ENCODE measurements at regions not wholly inside any gene's neighbourhood (a gene's known extent, or its start where the extent isn't known, plus 50 kb on each side); places are given as distances from the start of the nearest gene placed in this dataset.

- H3K9me3 ChIP-seq (ENCODE audit: control insufficient read depth, insufficient read depth, low read length), result peaks cover 1% of the 10 kb centered on the region
- no peak for TF ChIP-seq CTCF (IDR thresholded peaks at IDR 0.05; ENCODE audit: low read depth, low read length)
- H3K27ac ChIP-seq (ENCODE audit: low read depth, low read length), result no peak overlapping the region
- CTCF ChIA-PET, result no interaction called here
- no peak overlapping the region for H3K4me3 ChIP-seq (ENCODE audit: low read depth, low read length)
- H3K27me3 ChIP-seq (ENCODE audit: control insufficient read depth, insufficient read depth, low read length), result no peaks in the 10 kb centered on the region
- no peak for DNase-seq (ENCODE audit: low read depth, low spot score)
- POLR2A ChIA-PET, result no interaction called here
Measured at GRCh38 chr4:189029976-189030504, 890.8 kb downstream of the TRIML1 start.

- no peak for TF ChIP-seq CTCF (IDR thresholded peaks at IDR 0.05; ENCODE audit: low read depth, low read length)
- Histone ChIP-seq H3K4me3 (ENCODE audit: low read depth, low read length) (no peak overlapping the region), H3K27ac (ENCODE audit: low read depth, low read length) (no peak overlapping the region), H3K9me3 (ENCODE audit: control insufficient read depth, insufficient read depth, low read length) (peaks cover 7% of the 10 kb centered on the region), H3K27me3 (ENCODE audit: control insufficient read depth, insufficient read depth, low read length) (no peaks in the 10 kb centered on the region)
- ChIA-PET CTCF (no interaction called here), POLR2A (no interaction called here)
- DNase-seq (ENCODE audit: low read depth, low spot score), result no peak
Measured at GRCh38 chr4:189032606-189033338, 893.5 kb downstream of the TRIML1 start.

- no peaks in the 10 kb centered on the region for H3K27me3 ChIP-seq (ENCODE audit: control insufficient read depth, insufficient read depth, low read length)
- H3K27ac ChIP-seq (ENCODE audit: low read depth, low read length), result no peak overlapping the region
- no peak for TF ChIP-seq CTCF (IDR thresholded peaks at IDR 0.05; ENCODE audit: low read depth, low read length)
- CTCF ChIA-PET, result no interaction called here
- H3K4me3 ChIP-seq (ENCODE audit: low read depth, low read length), result no peak overlapping the region
- H3K9me3 ChIP-seq (ENCODE audit: control insufficient read depth, insufficient read depth, low read length), result peaks cover 9% of the 10 kb centered on the region
- POLR2A ChIA-PET, result no interaction called here
- DNase-seq (ENCODE audit: low read depth, low spot score), result no peak
Measured at GRCh38 chr4:189033801-189034347, 894.6 kb downstream of the TRIML1 start.

- TF ChIP-seq CTCF (IDR thresholded peaks at IDR 0.05; ENCODE audit: low read depth, low read length), result no peak
- DNase-seq (ENCODE audit: low read depth, low spot score), result no peak
- Histone ChIP-seq H3K9me3 (ENCODE audit: control insufficient read depth, insufficient read depth, low read length) (peaks cover 9% of the 10 kb centered on the region), H3K4me3 (ENCODE audit: low read depth, low read length) (no peak overlapping the region), H3K27ac (ENCODE audit: low read depth, low read length) (no peak overlapping the region), H3K27me3 (ENCODE audit: control insufficient read depth, insufficient read depth, low read length) (no peaks in the 10 kb centered on the region)
- POLR2A ChIA-PET, result no interaction called here
- CTCF ChIA-PET, result no interaction called here
Measured at GRCh38 chr4:189035091-189035490, 895.9 kb downstream of the TRIML1 start.

GRCh38 chr4:189035654-189036053 is 896.4 kb downstream of the TRIML1 start:
- POLR2A ChIA-PET, result no interaction called here
- no peak for TF ChIP-seq CTCF (IDR thresholded peaks at IDR 0.05; ENCODE audit: low read depth, low read length)
- H3K9me3 ChIP-seq (ENCODE audit: control insufficient read depth, insufficient read depth, low read length), result peaks cover 9% of the 10 kb centered on the region
- CTCF ChIA-PET, result no interaction called here
- no peak overlapping the region for H3K27ac ChIP-seq (ENCODE audit: low read depth, low read length)
- H3K4me3 ChIP-seq (ENCODE audit: low read depth, low read length), result no peak overlapping the region
- no peaks in the 10 kb centered on the region for H3K27me3 ChIP-seq (ENCODE audit: control insufficient read depth, insufficient read depth, low read length)
- no peak for DNase-seq (ENCODE audit: low read depth, low spot score)

Measured in AG04450 (cell line).